NCI-H2171 treated with DMSO at 0.1 percent for 48 hours (cell line): ENCODE measurements at regions not wholly inside any gene's neighbourhood (a gene's known extent, or its start where the extent isn't known, plus 50 kb on each side); places are given as distances from the start of the nearest gene placed in this dataset.
A peak's percentile ranks its signal among the peaks of the same experiment; 100 is the strongest.

Experiments used
- DNase-seq: peaks from one replicate; lab custom pipeline; 2025; lab: John Stamatoyannopoulos, UW

GRCh38 chr11:116078101-116078591, 573.9 kb upstream of the CADM1 start:
- DNase-seq = no peak

GRCh38 chr11:116077092-116077491, 572.9 kb upstream of the CADM1 start:
- no peak for DNase-seq

- peak; percentile 33 for DNase-seq
Measured at GRCh38 chr11:116073854-116074837, 569.9 kb upstream of the CADM1 start.

GRCh38 chr11:116072601-116073410, 568.6 kb upstream of the CADM1 start:
- no peak for DNase-seq

GRCh38 chr11:116072133-116072532, 567.9 kb upstream of the CADM1 start:
- no peak for DNase-seq

GRCh38 chr11:116071241-116071640, 567.0 kb upstream of the CADM1 start:
- DNase-seq = no peak

GRCh38 chr11:116070520-116070919, 566.3 kb upstream of the CADM1 start:
- DNase-seq = no peak

- no peak for DNase-seq
Measured at GRCh38 chr11:116066777-116067176, 562.6 kb upstream of the CADM1 start.

GRCh38 chr11:116065986-116066385, 561.8 kb upstream of the CADM1 start:
- no peak for DNase-seq

- no peak for DNase-seq
Measured at GRCh38 chr11:116065191-116065895, 561.1 kb upstream of the CADM1 start.

- peak; percentile 66 for DNase-seq
Measured at GRCh38 chr11:116062490-116063171, 558.4 kb upstream of the CADM1 start.

GRCh38 chr11:116062129-116062489, 557.9 kb upstream of the CADM1 start:
- DNase-seq = peak; percentile 74

- no peak for DNase-seq
Measured at GRCh38 chr11:116061322-116061721, 557.1 kb upstream of the CADM1 start.

GRCh38 chr11:116059919-116060318, 555.7 kb upstream of the CADM1 start:
- DNase-seq = peak; percentile 31

- no peak for DNase-seq
Measured at GRCh38 chr11:116057000-116057399, 552.8 kb upstream of the CADM1 start.

GRCh38 chr11:116055064-116055463, 550.8 kb upstream of the CADM1 start:
- no peak for DNase-seq

GRCh38 chr11:116053548-116053919, 549.3 kb upstream of the CADM1 start:
- no peak for DNase-seq

- DNase-seq = no peak
Measured at GRCh38 chr11:116052603-116053547, 548.7 kb upstream of the CADM1 start.

GRCh38 chr11:116051494-116051893, 547.3 kb upstream of the CADM1 start:
- no peak for DNase-seq

- DNase-seq = peak; percentile 90
Measured at GRCh38 chr11:116049383-116049782, 545.2 kb upstream of the CADM1 start.
